Sigmoid colon (tissue), 4 donors: ENCODE measurements at regions not wholly inside any gene's neighbourhood (a gene's known extent, or its start where the extent isn't known, plus 50 kb on each side); places are given as distances from the start of the nearest gene placed in this dataset.

ENCODE experiments used
- POLR2AphosphoS5 ChIP-seq, 4 donors: sonication (generic); formaldehyde crosslinking; IDR thresholded peaks; one replicate each; pipeline ENCODE4 v1.6.1; 2017; ENCODE audit warnings: antibody characterized with exemption in 4 of 4
- TF ChIP-seq, protein P1 (sequence below), 4 experiments: fragments of 450-650 bp in 3 of 4; fragments of 200-600 bp in 1 of 4; IDR thresholded peaks; one replicate each; pipeline ENCODE4 v1.5.1; 2016 to 2019; ENCODE audit warnings: antibody characterized with exemption in 4 of 4, mild to moderate bottlenecking in 3 of 4, moderate library complexity in 2 of 4

DNA sequence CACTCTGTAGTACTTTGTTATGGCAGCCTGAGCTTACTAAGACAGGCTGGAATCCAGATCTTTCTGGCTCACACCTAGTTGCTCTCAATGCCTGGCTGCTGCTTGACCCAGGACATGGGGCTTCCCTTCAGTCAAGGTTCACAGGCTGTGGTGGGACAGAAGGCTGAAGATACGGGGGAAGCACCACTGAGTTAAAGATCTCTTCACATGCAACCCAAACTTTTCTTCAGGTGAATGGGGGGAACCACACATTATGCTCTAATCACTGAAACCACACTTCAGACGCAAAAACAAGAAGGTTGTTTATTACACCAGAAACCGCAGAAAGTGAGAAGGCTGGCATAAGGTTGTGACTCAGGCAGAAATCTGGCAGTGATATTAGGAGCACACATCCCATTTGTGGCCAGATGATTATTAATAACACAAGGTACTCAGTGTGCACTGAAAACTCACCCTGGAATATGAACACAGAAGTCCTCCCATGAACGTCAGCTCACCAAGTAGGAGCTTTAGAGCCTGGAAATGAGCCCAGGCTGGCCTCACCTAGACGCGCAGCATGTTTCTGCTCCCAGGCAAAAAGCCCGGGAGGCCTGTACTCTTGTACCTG lies 230.5 kb upstream of the CHRNA7 start:
- TF ChIP-seq POLR2AphosphoS5 (IDR thresholded peaks at IDR 0.05): no peak
- TF ChIP-seq, protein P1, sequence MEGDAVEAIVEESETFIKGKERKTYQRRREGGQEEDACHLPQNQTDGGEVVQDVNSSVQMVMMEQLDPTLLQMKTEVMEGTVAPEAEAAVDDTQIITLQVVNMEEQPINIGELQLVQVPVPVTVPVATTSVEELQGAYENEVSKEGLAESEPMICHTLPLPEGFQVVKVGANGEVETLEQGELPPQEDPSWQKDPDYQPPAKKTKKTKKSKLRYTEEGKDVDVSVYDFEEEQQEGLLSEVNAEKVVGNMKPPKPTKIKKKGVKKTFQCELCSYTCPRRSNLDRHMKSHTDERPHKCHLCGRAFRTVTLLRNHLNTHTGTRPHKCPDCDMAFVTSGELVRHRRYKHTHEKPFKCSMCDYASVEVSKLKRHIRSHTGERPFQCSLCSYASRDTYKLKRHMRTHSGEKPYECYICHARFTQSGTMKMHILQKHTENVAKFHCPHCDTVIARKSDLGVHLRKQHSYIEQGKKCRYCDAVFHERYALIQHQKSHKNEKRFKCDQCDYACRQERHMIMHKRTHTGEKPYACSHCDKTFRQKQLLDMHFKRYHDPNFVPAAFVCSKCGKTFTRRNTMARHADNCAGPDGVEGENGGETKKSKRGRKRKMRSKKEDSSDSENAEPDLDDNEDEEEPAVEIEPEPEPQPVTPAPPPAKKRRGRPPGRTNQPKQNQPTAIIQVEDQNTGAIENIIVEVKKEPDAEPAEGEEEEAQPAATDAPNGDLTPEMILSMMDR (IDR thresholded peaks at IDR 0.05): no peak
